BJ (cell line): ENCODE measurements at regions not wholly inside any gene's neighbourhood (a gene's known extent, or its start where the extent isn't known, plus 50 kb on each side); places are given as distances from the start of the nearest gene placed in this dataset.

Experiments
- CTCF ChIA-PET: fragments of 350-600 bp; formaldehyde crosslinking; extraction: SDS; loops from one replicate; lab custom pipeline; 2021; ENCODE audit warnings: antibody characterized with exemption, inconsistent platforms; lab: Yijun Ruan, JAX
- POLR2A ChIA-PET: fragments of 300-600 bp; sonication (Branson Sonifier 250); formaldehyde crosslinking; extraction: SDS; loops from one replicate; lab custom pipeline; 2021; ENCODE audit warnings: antibody characterized with exemption; lab: Charles Lee
- DNase-seq: peaks from one replicate; pipeline ENCODE4 v3.0.0-alpha.2; 2011; ENCODE audit warnings: low read depth
- H3K27me3 ChIP-seq: 2 replicates; pipeline ENCODE4 v1.6.0; 2011; ENCODE audit warnings: low read length; ENCODE audit not compliant: control insufficient read depth, insufficient read depth
- H3K36me3 ChIP-seq: 2 replicates; pipeline ENCODE4 v1.5.1; 2011; ENCODE audit warnings: low read length; ENCODE audit not compliant: control insufficient read depth, insufficient read depth
- H3K4me3 ChIP-seq: 2 replicates; pipeline ENCODE4 v1.5.1; 2011; ENCODE audit warnings: low read depth, mild to moderate bottlenecking, control low read depth, low read length
- TF ChIP-seq, protein P1 (sequence below): IDR thresholded peaks from 2 replicates; pipeline ENCODE4 v1.5.1; 2011; ENCODE audit warnings: low read depth, mild to moderate bottlenecking, control low read depth, inconsistent platforms, low read length, moderate library complexity; ENCODE audit not compliant: insufficient read depth

DNA sequence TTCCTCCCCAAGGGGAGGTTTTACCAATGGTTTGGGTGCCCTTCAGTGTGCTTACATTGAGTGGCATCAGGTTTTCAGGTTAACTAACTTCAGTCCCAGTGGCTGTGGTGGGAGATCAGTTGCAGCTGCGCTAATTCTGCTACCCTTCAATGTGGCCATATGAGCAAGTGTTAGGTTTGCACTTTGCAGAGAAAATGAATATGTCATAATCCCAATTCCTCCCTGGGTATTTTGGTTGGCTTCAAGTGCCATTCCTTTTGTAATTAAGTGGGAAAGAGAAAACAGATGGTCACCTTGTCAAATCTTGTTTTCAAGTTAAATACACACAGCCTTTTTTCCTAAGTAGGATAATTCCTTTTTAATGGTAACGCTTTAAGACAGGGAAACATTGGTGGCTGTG lies 236.2 kb downstream of the TLE4 start:
- H3K27me3 ChIP-seq = 0 out of 2 replicates have a peak, but pooled peaks cover 1% of the 10 kb centered on the region
- H3K36me3 ChIP-seq = no peaks in the 10 kb centered on the region
- ChIA-PET CTCF (no interaction called here), POLR2A (no interaction called here)
- H3K4me3 ChIP-seq = no peak overlapping the region
- DNase-seq = no peak
- TF ChIP-seq, protein P1, sequence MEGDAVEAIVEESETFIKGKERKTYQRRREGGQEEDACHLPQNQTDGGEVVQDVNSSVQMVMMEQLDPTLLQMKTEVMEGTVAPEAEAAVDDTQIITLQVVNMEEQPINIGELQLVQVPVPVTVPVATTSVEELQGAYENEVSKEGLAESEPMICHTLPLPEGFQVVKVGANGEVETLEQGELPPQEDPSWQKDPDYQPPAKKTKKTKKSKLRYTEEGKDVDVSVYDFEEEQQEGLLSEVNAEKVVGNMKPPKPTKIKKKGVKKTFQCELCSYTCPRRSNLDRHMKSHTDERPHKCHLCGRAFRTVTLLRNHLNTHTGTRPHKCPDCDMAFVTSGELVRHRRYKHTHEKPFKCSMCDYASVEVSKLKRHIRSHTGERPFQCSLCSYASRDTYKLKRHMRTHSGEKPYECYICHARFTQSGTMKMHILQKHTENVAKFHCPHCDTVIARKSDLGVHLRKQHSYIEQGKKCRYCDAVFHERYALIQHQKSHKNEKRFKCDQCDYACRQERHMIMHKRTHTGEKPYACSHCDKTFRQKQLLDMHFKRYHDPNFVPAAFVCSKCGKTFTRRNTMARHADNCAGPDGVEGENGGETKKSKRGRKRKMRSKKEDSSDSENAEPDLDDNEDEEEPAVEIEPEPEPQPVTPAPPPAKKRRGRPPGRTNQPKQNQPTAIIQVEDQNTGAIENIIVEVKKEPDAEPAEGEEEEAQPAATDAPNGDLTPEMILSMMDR = no peak

DNA sequence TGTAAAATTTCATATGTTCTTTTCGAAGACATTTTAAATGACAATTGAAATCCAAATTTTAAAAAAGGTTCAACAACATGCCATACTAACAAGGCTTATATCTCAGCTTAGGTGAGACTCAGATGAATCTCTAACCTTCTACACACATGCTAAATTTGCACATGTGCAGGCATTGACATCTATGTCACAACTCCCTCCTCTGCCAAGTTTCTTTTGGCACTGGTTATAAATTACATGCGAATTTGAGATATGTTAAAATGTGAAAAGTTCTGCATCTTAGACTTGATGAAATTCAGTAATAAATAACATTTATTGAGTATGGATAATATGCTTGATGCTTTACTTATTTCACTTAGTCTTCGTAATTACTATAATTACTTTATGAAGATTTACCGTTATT lies 234.3 kb downstream of the TLE4 start:
- Histone ChIP-seq H3K36me3 (no peaks in the 10 kb centered on the region), H3K4me3 (no peak overlapping the region), H3K27me3 (0 out of 2 replicates have a peak, but pooled peaks cover 1% of the 10 kb centered on the region)
- no peak for DNase-seq
- CTCF ChIA-PET = no interaction called here
- TF ChIP-seq, protein P1 = no peak
- POLR2A ChIA-PET = no interaction called here

DNA sequence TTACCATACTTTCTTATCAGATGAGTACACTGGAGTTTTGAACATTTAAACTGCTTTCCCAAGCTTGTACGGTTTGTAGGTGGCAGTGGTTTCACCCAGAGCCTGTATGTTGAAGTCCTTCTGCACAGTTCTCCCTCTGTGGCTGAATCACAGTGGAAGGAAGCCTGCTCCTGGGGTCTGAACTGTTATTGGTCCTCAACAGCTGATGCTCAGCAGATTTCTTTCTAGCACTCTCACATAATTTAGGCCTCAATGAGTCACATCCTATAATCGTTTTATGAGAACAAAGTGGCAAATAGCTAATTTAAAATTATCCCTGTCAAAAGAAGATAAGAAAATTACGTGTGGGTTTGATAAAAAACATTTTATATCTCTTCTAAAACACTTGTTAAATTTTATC lies 229.7 kb downstream of the TLE4 start:
- Histone ChIP-seq H3K4me3 (no peak overlapping the region), H3K36me3 (no peaks in the 10 kb centered on the region), H3K27me3 (peaks cover 3% of the 10 kb centered on the region; the same call in 1 of the 2 replicates)
- TF ChIP-seq, protein P1 = no peak
- POLR2A ChIA-PET = no interaction called here
- CTCF ChIA-PET = interaction anchor here (0.6 kb wide), 2 partner anchors 101 to 149 kb away, joined by 3 read pairs; no protein-coding TSS in a partner anchor
- no peak for DNase-seq

DNA sequence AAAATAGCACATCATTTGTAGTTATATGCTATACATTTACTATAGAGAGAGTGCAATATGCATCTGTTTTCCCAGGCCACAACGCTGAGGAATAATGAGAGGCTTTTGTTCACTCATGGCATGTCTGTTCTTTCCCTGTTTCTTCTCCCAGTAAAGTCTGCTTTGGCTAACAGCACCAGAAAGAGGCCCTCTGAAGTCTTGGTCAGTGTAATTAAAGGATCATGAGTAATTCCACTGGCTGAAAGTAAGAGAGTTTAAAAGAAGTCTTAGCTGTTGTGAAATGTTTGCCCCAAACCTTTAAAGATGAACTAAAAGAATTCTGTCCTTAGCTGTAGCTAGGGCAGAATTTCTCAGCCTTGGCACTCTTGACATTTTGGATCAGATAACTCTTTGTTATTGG lies 228.8 kb downstream of the TLE4 start:
- Histone ChIP-seq H3K4me3 (no peak overlapping the region), H3K36me3 (no peaks in the 10 kb centered on the region), H3K27me3 (peaks cover 4% of the 10 kb centered on the region; the same call in 1 of the 2 replicates)
- no peak for DNase-seq
- TF ChIP-seq, protein P1 = no peak
- ChIA-PET POLR2A (no interaction called here), CTCF (interaction anchor here (0.7 kb wide), 1 partner anchor 10 kb away, joined by 3 read pairs; no protein-coding TSS in a partner anchor)

DNA sequence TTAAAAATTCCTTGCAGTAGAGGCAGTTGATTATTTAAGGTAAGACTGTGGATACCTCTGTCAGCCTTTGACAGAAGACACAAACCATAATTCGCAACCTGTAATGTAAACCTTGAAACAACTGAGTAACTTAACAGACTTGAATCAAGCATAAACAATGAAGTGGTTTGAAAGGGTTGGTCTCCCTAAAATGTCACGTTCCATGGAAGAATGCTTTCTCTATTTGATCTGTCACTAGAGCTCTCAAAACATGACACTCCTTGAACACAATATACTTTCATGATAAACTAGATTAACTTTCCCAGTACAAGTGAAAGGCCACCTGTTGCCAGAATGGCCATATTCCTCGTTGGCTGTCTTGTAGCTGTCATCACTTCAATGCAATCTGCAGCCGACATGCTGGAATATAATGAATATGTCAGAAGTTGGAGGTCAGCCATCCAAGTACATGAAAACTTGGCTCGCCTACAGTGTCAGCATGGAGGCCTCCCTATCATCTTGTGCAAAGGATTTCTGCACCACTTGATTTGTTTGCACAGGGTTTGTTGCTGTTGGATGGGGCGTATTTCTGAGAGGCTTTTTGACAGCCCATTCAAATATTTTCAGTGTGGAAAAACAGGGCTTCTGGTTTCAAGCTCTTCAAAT lies 228.0 kb downstream of the TLE4 start:
- peaks cover 4% of the 10 kb centered on the region; the same call in 1 of the 2 replicates for H3K27me3 ChIP-seq
- DNase-seq = no peak
- ChIA-PET CTCF (interaction anchor here (0.7 kb wide), 1 partner anchor 9 kb away, joined by 3 read pairs; no protein-coding TSS in a partner anchor), POLR2A (no interaction called here)
- no peak overlapping the region for H3K4me3 ChIP-seq
- no peaks in the 10 kb centered on the region for H3K36me3 ChIP-seq
- TF ChIP-seq, protein P1 = no peak
